Stimulated activated naive CD4-positive, alpha-beta T cell (primary cell): ENCODE measurements at regions not wholly inside any gene's neighbourhood (a gene's known extent, or its start where the extent isn't known, plus 50 kb on each side); places are given as distances from the start of the nearest gene placed in this dataset.

Source experiments
- DNase-seq, 6 experiments: peaks; one replicate each; lab custom pipeline; 2025; lab: John Stamatoyannopoulos, UW

- DNase-seq, result no peak
Measured at GRCh38 chr13:31441800-31442510, 242.2 kb downstream of the B3GLCT start.

GRCh38 chr13:31442571-31442970 is 242.8 kb downstream of the B3GLCT start:
- no peak for DNase-seq

- DNase-seq, result no peak
Measured at GRCh38 chr13:31444266-31444856, 244.6 kb downstream of the B3GLCT start.

DNA sequence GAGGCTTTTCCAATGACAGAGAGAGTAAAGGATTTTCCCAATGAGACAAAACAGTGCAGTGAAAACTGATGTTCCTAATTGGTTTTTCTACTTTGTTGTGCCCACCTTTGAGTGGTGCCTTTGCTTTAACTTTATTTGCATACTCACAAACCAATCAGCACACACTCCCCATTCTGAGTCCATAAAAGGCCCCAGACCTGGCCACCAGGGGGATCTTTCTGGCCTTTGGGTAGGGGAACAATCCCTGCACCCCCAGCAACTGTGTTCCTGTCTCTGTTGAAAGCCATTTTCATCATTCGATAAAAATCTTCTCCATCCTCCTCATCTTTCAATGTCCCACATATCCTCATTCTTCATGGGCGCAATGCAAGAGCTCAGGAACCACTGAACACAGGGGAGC is 252.8 kb downstream of the B3GLCT start:
- no peak for DNase-seq

- DNase-seq, result no peak
Measured at GRCh38 chr13:31455581-31455980, 255.8 kb downstream of the B3GLCT start.

GRCh38 chr13:31456056-31456455 is 256.3 kb downstream of the B3GLCT start:
- no peak for DNase-seq

- no peak for DNase-seq
Measured at GRCh38 chr13:31460061-31460460, 260.3 kb downstream of the B3GLCT start.

GRCh38 chr13:31461923-31462322 is 262.1 kb downstream of the B3GLCT start:
- DNase-seq, result no peak

DNA sequence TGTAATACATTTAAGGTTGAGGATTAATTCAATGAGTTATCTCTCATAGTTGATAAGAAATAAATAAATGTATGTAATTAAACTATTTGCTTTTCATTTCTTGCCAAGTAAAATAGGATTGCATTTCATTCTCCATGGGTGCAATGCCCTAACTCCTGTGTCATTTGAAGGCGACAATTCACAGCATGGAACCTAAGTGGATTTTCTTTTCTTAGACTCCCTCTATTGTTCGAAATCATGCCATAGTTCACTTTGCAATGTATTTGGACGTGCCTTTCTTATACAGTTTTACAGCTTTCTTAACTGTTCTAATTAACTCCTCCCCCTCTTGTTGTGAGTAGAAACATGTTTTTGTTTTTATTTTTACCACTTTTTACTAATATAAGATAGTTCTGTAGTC is 263.0 kb downstream of the B3GLCT start:
- no peak for DNase-seq

- DNase-seq, result no peak
Measured at GRCh38 chr13:31468114-31468902, 268.5 kb downstream of the B3GLCT start.

DNA sequence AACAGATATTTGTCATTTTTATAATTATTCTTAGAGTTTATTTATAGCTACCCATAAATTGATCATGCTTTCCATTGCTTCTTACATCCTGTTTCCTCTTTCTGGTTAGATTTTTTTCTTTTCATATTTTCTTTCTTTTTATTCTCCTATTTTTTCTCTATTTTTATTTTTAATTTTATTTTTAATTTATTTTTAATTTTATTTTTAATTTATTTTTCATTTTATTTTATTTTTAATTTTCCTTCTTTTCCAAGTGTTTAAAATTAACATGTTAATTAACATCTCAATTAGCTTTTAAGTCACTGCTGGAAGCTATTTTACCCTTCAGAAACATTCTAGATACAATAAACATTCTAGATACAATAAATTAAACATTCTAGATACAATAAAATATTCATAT is 269.6 kb downstream of the B3GLCT start:
- DNase-seq, result no peak

- no peak for DNase-seq
Measured at GRCh38 chr13:31476266-31476665, 263.1 kb upstream of the RXFP2 start.

DNA sequence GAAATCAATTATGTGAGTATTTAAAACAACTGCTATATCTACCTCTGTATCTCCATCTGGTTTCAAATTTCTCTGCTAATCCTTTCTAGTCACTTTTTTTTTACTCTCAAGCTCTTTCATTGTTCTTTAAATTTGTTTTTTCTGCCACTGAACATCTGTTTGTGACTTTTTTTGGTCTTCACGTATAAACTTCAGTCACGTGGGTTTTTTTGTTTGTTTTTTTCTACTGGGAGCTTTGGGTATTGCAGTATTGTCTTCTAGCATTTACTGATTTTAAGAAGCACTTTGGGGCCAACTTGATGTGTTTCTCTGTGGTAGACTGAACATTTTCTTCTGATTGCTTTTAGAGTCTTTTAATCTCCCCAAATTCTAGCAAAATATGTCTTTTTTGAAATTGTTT is 262.6 kb upstream of the RXFP2 start:
- no peak for DNase-seq

GRCh38 chr13:31477961-31478360 is 261.4 kb upstream of the RXFP2 start:
- DNase-seq, result no peak

GRCh38 chr13:31485183-31485582 is 254.1 kb upstream of the RXFP2 start:
- DNase-seq, result no peak

- DNase-seq, result no peak
Measured at GRCh38 chr13:31485651-31486051, 253.7 kb upstream of the RXFP2 start.

GRCh38 chr13:31495336-31495735 is 244.0 kb upstream of the RXFP2 start:
- no peak for DNase-seq

DNA sequence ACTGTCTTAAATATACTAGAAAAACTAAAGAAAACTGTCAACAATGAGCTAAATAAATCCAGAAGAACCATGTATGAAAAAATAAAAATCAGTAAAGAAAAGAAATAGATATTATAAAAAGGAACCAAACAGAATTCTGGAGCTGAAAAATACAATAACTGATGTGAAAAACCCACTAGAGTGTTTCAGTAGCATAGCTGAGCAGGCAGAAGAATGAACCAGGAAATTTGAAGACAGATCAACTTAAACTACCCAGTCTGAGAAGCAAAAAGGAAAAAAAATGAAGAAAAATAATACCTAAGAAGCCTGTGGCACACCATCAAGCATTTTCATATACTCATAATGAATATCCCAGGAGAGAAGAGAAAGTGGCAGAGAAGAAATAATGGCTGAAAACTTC is 240.1 kb upstream of the RXFP2 start:
- no peak for DNase-seq

- no peak for DNase-seq
Measured at GRCh38 chr13:31503626-31504025, 235.7 kb upstream of the RXFP2 start.

- DNase-seq, result no peak
Measured at GRCh38 chr13:31504918-31505317, 234.4 kb upstream of the RXFP2 start.

GRCh38 chr13:31512331-31512730 is 227.0 kb upstream of the RXFP2 start:
- no peak for DNase-seq

DNA sequence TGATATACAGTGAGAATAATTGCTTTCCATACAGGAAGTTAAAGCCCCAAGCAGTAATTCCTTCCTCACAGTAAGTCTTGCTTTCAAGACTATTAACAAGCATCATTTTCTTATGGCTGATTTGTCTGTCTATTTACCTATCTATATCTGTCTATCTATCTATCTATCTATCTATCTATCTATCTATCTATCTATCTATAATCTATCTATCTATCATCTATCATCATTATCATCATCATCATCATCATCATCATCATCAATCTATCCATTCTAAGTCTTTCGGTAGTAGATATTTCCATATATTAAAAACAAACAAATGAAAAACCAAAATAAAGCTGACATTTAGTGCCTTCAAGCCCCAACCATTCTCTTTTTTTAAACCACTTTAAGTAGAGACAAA is 224.4 kb upstream of the RXFP2 start:
- no peak for DNase-seq

DNA sequence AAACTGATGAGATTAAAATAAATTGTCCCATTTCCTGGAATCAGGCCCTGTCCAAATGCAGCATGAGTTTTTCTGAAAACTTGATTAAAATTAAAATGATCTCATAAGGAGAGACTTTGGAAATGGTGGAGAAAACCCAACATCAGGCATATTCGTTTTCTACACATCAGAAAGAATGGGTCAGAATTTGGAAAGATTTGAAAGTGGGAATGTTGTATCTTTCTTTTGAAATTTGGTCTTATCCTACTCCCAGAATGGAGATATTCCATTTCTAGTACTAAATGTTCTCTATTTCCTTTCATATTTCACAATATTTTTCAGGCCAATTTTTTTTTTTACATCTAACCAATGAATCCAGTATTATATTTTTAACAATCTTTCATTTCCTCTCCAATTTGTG is 223.9 kb upstream of the RXFP2 start:
- no peak for DNase-seq
